GM12878 (cell line): ENCODE measurements at regions not wholly inside any gene's neighbourhood (a gene's known extent, or its start where the extent isn't known, plus 50 kb on each side); places are given as distances from the start of the nearest gene placed in this dataset.

Source experiments
- ATAC-seq: fragments of 200-7000 bp; cut with Tn5 transposase; 3 replicates; pipeline ENCODE4 v1.9.1; 2020; ENCODE audit warnings: mild to moderate bottlenecking, moderate library complexity
- BruUV-seq: library from RNA; stranded (reverse); fragments of 400-500 nt; replicated peaks from 2 replicates; lab custom pipeline; 2021; lab: Mats Ljungman, UMichigan
- CTCF ChIA-PET: fragments of 300-600 bp; sonication (Branson Sonifier 250); formaldehyde crosslinking; extraction: SDS; loops from one replicate; lab custom pipeline; 2021; ENCODE audit warnings: inconsistent platforms; lab: Yijun Ruan, JAX
- POLR2A ChIA-PET: fragments of 350-600 bp; formaldehyde crosslinking; extraction: SDS; loops from one replicate; lab custom pipeline; 2021; ENCODE audit warnings: inconsistent platforms; lab: Charles Lee
- RAD21 ChIA-PET: fragments of 300-600 bp; sonication (Branson Sonifier 250); formaldehyde crosslinking; loops from one replicate; lab custom pipeline; 2023; ENCODE audit warnings: antibody characterized with exemption; ENCODE audit not compliant: unreplicated experiment; lab: Charles Lee
- SMC1A ChIA-PET: fragments of 300-600 bp; sonication (Branson Sonifier 250); formaldehyde crosslinking; loops from one replicate; lab custom pipeline; 2023; ENCODE audit not compliant: unreplicated experiment, uncharacterized antibody; lab: Charles Lee
- DNase-seq: peaks from one replicate; pipeline ENCODE4 v3.0.0-alpha.2; 2011; ENCODE audit warnings: low read depth, low spot score
- FAIRE-seq: peaks from 3 replicates; lab custom pipeline; 2011; peaks lifted over from hg19 to GRCh38; lab: Jason Lieb, UNC
- H2AFZ ChIP-seq: 2 replicates; pipeline ENCODE4 v1.6.0; 2011; ENCODE audit warnings: low read depth, low read length, control low read depth; ENCODE audit not compliant: control insufficient read depth
- H3K27ac ChIP-seq: 2 replicates; pipeline ENCODE4 v1.5.1; 2011; ENCODE audit warnings: control low read depth; ENCODE audit not compliant: control insufficient read depth, insufficient read depth
- H3K27me3 ChIP-seq, 2 experiments: replicated peaks in 1 of 2; 2 replicates each; pipeline versions ENCODE4 v1.6.0 to v1.6.1; 2011; ENCODE audit warnings: low read length in 1 of 2; ENCODE audit not compliant: control insufficient read depth in 2 of 2, insufficient read depth in 2 of 2
- H3K36me3 ChIP-seq, 2 experiments: 2 replicates each; pipeline ENCODE4 v1.5.1; 2011; ENCODE audit warnings: low read length in 1 of 2; ENCODE audit not compliant: control insufficient read depth in 2 of 2, insufficient read depth in 2 of 2
- H3K4me1 ChIP-seq: 2 replicates; pipeline ENCODE4 v1.6.1; 2011; ENCODE audit warnings: mild to moderate bottlenecking, low read length, moderate library complexity, mixed read lengths; ENCODE audit not compliant: control insufficient read depth, insufficient read depth
- H3K4me2 ChIP-seq: 2 replicates; pipeline ENCODE4 v1.6.0; 2011; ENCODE audit warnings: control low read depth; ENCODE audit not compliant: control insufficient read depth, insufficient read depth
- H3K4me3 ChIP-seq: fragments of 200-600 bp; sonication (generic); 2 replicates; pipeline ENCODE4 v1.5.1; 2016
- H3K79me2 ChIP-seq: 2 replicates; pipeline ENCODE4 v1.6.0; 2011; ENCODE audit warnings: low read length; ENCODE audit not compliant: control insufficient read depth, insufficient read depth
- H3K9ac ChIP-seq: 2 replicates; pipeline ENCODE4 v1.8.0; 2011; ENCODE audit warnings: low read length, control low read depth, mixed read lengths; ENCODE audit not compliant: control insufficient read depth, insufficient read depth
- H3K9me3 ChIP-seq: replicated peaks from 3 replicates; pipeline ENCODE4 v1.5.1; 2011; ENCODE audit warnings: mild to moderate bottlenecking, low read length; ENCODE audit not compliant: control insufficient read depth, insufficient read depth
- H4K20me1 ChIP-seq: 2 replicates; pipeline ENCODE4 v1.6.0; 2011; ENCODE audit not compliant: control insufficient read depth, insufficient read depth
- ATF7 ChIP-seq: fragments of 450-650 bp; IDR thresholded peaks from 2 replicates; pipeline ENCODE4 v1.6.1; 2016; ENCODE audit warnings: low read depth, mild to moderate bottlenecking
- BCL11A ChIP-seq: IDR thresholded peaks from 2 replicates; pipeline ENCODE4 v1.6.1; 2011; ENCODE audit warnings: low read depth, low read length
- DPF2 ChIP-seq: fragments of 450-650 bp; IDR thresholded peaks from 2 replicates; pipeline ENCODE4 v1.6.1; 2017; ENCODE audit warnings: mild to moderate bottlenecking
- JUNB ChIP-seq: IDR thresholded peaks from 2 replicates; pipeline ENCODE4 v1.6.1; 2016; ENCODE audit warnings: antibody characterized with exemption, mild to moderate bottlenecking
- LARP7 ChIP-seq: fragments of 450-650 bp; IDR thresholded peaks from 2 replicates; pipeline ENCODE4 v1.6.1; 2017; ENCODE audit warnings: mild to moderate bottlenecking
- NFIC ChIP-seq: IDR thresholded peaks from 2 replicates; pipeline ENCODE4 v1.6.1; 2012; ENCODE audit warnings: low read depth, mild to moderate bottlenecking, inconsistent platforms, low read length, moderate library complexity
- SMARCA5 ChIP-seq: fragments of 450-650 bp; IDR thresholded peaks from 2 replicates; pipeline ENCODE4 v1.6.1; 2017; ENCODE audit warnings: mild to moderate bottlenecking
- SPI1 ChIP-seq: IDR thresholded peaks from 2 replicates; pipeline ENCODE4 v1.6.1; 2011; ENCODE audit warnings: low read depth, mild to moderate bottlenecking, low read length, moderate library complexity, borderline replicate concordance; ENCODE audit not compliant: insufficient read depth
- STAT3 ChIP-seq: IDR thresholded peaks from 2 replicates; pipeline ENCODE4 v1.6.1; 2011; ENCODE audit warnings: low read depth, low read length, improper control_type of control experiment
- WGBS: methylation state at CpG from one replicate; pipeline ENCODE4 v1.1.6; 2016; ENCODE audit warnings: low lambda C conversion rate; ENCODE audit not compliant: insufficient replicate concordance, insufficient coverage; ENCODE audit errors: missing lambda C conversion rate; 5-methylcytosine and 5-hydroxymethylcytosine counted together
- in situ Hi-C: fragments of 300-500 bp; cut with MboI; formaldehyde crosslinking; loops from 9 replicates; pipeline ENCODE4 v1.14.3; 2018; ENCODE audit warnings: mixed read lengths
- intact Hi-C: fragments of 100-400 bp; cut with micrococcal nuclease; formaldehyde crosslinking; loops from one replicate; pipeline ENCODE4 v1.14.2; 2022; ENCODE audit not compliant: unreplicated experiment
- TF ChIP-seq, protein P1 (sequence below): IDR thresholded peaks from 2 replicates; pipeline ENCODE4 v1.6.1; 2012; ENCODE audit warnings: low read length, inconsistent platforms
- TF ChIP-seq, protein P2 (sequence below): fragments of 450-650 bp; IDR thresholded peaks from 2 replicates; pipeline ENCODE4 v1.6.1; 2017; ENCODE audit warnings: mild to moderate bottlenecking, moderate library complexity
- TF ChIP-seq, protein P3 (sequence below): fragments of 450-650 bp; IDR thresholded peaks from 2 replicates; pipeline ENCODE4 v1.6.1; 2017; ENCODE audit warnings: mild to moderate bottlenecking, moderate library complexity
- TF ChIP-seq, protein P4 (sequence below): fragments of 450-650 bp; IDR thresholded peaks from 2 replicates; pipeline ENCODE4 v1.6.1; 2017; ENCODE audit warnings: mild to moderate bottlenecking

DNA sequence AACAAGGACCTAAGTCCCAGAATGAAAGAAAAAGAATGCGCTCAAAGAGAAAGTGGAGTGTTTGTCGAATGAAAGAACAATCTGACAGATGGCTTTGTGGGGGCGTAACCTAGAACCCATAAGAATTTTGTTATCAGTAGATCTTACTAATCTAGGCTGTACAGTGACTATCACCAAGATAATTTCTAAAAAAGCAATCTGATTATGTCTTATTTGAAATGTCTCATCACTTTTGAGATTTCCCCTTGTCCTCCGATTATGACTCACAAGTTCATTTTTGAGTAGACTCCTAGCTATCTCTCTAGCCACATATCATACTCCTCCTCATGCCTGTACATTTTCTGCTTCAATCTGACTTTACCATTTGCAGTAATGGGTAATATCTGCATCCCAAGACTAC lies 135.6 kb upstream of the SMARCA2 start:
- DNase-seq (peak; percentile 90), ATAC-seq (peak; percentile 59), FAIRE-seq (peak; percentile 70)
- peaks cover 1% of the 10 kb centered on the region; the same call in 1 of the 2 replicates for H3K79me2 ChIP-seq
- CTCF ChIA-PET: interaction anchor here (1.0 to 3.1 kb wide), 7 partner anchors 9 to 208 kb away, joined by 3 to 26 read pairs (median 6); no protein-coding TSS in a partner anchor
- peak overlapping the region; percentile 67; the same call in 1 of the 2 replicates for H3K9ac ChIP-seq
- SMC1A ChIA-PET: interaction anchor here (0.6 to 4.9 kb wide), 16 partner anchors 8 to 361 kb away, joined by 3 to 58 read pairs (median 6); no protein-coding TSS in a partner anchor
- no peaks in the 10 kb centered on the region for H4K20me1 ChIP-seq
- H3K27me3 ChIP-seq: no peaks in the 10 kb centered on the region
- RAD21 ChIA-PET: interaction anchor here (0.6 to 3.5 kb wide), 16 partner anchors 10 to 207 kb away, joined by 3 to 56 read pairs (median 4); no protein-coding TSS in a partner anchor
- peak overlapping the region; percentile 98 for H3K27ac ChIP-seq
- no TSS peak for BruUV-seq
- 0% methylated on average over 4 of the region's 4 CpGs for WGBS
- in situ Hi-C loops (loop anchor here (5.0 kb wide), 3 partner anchors 58 to 178 kb away; no protein-coding TSS in a partner anchor), intact Hi-C loops (loop anchor here (2.0 to 10.0 kb wide), 3 partner anchors 175 to 985 kb away; no protein-coding TSS in a partner anchor)
- no peak overlapping the region for H2AFZ ChIP-seq
- H3K4me3 ChIP-seq: peak overlapping the region; percentile 55
- H3K4me1 ChIP-seq: peaks cover 51% of the 10 kb centered on the region
- POLR2A ChIA-PET: interaction anchor here (0.9 to 2.6 kb wide), 5 partner anchors 48 to 208 kb away, joined by 3 to 15 read pairs (median 4); no protein-coding TSS in a partner anchor
- peaks cover 6% of the 10 kb centered on the region; the same call in 2 of the 3 replicates for H3K9me3 ChIP-seq
- peak overlapping the region; percentile 69 for H3K4me2 ChIP-seq
- no peaks in the 10 kb centered on the region for H3K36me3 ChIP-seq
- TF ChIP-seq, protein P1, sequence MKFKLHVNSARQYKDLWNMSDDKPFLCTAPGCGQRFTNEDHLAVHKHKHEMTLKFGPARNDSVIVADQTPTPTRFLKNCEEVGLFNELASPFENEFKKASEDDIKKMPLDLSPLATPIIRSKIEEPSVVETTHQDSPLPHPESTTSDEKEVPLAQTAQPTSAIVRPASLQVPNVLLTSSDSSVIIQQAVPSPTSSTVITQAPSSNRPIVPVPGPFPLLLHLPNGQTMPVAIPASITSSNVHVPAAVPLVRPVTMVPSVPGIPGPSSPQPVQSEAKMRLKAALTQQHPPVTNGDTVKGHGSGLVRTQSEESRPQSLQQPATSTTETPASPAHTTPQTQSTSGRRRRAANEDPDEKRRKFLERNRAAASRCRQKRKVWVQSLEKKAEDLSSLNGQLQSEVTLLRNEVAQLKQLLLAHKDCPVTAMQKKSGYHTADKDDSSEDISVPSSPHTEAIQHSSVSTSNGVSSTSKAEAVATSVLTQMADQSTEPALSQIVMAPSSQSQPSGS: no peak
- TF ChIP-seq DPF2 (peak; percentile 92), SPI1 (no peak), LARP7 (no peak), JUNB (peak; percentile 100), STAT3 (peak; percentile 76; the same call in 1 of the 2 replicates), ATF7 (peak; percentile 72), NFIC (no peak), BCL11A (peak; percentile 98), SMARCA5 (no peak)
- TF ChIP-seq, protein P2, sequence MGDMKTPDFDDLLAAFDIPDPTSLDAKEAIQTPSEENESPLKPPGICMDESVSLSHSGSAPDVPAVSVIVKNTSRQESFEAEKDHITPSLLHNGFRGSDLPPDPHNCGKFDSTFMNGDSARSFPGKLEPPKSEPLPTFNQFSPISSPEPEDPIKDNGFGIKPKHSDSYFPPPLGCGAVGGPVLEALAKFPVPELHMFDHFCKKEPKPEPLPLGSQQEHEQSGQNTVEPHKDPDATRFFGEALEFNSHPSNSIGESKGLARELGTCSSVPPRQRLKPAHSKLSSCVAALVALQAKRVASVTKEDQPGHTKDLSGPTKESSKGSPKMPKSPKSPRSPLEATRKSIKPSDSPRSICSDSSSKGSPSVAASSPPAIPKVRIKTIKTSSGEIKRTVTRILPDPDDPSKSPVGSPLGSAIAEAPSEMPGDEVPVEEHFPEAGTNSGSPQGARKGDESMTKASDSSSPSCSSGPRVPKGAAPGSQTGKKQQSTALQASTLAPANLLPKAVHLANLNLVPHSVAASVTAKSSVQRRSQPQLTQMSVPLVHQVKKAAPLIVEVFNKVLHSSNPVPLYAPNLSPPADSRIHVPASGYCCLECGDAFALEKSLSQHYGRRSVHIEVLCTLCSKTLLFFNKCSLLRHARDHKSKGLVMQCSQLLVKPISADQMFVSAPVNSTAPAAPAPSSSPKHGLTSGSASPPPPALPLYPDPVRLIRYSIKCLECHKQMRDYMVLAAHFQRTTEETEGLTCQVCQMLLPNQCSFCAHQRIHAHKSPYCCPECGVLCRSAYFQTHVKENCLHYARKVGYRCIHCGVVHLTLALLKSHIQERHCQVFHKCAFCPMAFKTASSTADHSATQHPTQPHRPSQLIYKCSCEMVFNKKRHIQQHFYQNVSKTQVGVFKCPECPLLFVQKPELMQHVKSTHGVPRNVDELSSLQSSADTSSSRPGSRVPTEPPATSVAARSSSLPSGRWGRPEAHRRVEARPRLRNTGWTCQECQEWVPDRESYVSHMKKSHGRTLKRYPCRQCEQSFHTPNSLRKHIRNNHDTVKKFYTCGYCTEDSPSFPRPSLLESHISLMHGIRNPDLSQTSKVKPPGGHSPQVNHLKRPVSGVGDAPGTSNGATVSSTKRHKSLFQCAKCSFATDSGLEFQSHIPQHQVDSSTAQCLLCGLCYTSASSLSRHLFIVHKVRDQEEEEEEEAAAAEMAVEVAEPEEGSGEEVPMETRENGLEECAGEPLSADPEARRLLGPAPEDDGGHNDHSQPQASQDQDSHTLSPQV: no peak
- TF ChIP-seq, protein P3, sequence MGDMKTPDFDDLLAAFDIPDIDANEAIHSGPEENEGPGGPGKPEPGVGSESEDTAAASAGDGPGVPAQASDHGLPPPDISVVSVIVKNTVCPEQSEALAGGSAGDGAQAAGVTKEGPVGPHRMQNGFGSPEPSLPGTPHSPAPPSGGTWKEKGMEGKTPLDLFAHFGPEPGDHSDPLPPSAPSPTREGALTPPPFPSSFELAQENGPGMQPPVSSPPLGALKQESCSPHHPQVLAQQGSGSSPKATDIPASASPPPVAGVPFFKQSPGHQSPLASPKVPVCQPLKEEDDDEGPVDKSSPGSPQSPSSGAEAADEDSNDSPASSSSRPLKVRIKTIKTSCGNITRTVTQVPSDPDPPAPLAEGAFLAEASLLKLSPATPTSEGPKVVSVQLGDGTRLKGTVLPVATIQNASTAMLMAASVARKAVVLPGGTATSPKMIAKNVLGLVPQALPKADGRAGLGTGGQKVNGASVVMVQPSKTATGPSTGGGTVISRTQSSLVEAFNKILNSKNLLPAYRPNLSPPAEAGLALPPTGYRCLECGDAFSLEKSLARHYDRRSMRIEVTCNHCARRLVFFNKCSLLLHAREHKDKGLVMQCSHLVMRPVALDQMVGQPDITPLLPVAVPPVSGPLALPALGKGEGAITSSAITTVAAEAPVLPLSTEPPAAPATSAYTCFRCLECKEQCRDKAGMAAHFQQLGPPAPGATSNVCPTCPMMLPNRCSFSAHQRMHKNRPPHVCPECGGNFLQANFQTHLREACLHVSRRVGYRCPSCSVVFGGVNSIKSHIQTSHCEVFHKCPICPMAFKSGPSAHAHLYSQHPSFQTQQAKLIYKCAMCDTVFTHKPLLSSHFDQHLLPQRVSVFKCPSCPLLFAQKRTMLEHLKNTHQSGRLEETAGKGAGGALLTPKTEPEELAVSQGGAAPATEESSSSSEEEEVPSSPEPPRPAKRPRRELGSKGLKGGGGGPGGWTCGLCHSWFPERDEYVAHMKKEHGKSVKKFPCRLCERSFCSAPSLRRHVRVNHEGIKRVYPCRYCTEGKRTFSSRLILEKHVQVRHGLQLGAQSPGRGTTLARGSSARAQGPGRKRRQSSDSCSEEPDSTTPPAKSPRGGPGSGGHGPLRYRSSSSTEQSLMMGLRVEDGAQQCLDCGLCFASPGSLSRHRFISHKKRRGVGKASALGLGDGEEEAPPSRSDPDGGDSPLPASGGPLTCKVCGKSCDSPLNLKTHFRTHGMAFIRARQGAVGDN: peak; percentile 26; the same call in 1 of the 2 replicates
- TF ChIP-seq, protein P4, sequence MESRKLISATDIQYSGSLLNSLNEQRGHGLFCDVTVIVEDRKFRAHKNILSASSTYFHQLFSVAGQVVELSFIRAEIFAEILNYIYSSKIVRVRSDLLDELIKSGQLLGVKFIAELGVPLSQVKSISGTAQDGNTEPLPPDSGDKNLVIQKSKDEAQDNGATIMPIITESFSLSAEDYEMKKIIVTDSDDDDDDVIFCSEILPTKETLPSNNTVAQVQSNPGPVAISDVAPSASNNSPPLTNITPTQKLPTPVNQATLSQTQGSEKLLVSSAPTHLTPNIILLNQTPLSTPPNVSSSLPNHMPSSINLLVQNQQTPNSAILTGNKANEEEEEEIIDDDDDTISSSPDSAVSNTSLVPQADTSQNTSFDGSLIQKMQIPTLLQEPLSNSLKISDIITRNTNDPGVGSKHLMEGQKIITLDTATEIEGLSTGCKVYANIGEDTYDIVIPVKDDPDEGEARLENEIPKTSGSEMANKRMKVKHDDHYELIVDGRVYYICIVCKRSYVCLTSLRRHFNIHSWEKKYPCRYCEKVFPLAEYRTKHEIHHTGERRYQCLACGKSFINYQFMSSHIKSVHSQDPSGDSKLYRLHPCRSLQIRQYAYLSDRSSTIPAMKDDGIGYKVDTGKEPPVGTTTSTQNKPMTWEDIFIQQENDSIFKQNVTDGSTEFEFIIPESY: no peak
